GM23338 (cell line): ENCODE measurements at regions not wholly inside any gene's neighbourhood (a gene's known extent, or its start where the extent isn't known, plus 50 kb on each side); places are given as distances from the start of the nearest gene placed in this dataset.

Source experiments
- ATAC-seq: fragments of 200-7000 bp; cut with Tn5 transposase; 3 replicates; pipeline ENCODE4 v1.9.1; 2020
- DNase-seq: peaks from one replicate; pipeline ENCODE4 v3.0.0-alpha.2; 2015; ENCODE audit warnings: low spot score
- H2AFZ ChIP-seq: fragments of 200-600 bp; sonication (generic); 2 replicates; pipeline ENCODE4 v1.8.0; 2016; ENCODE audit warnings: antibody characterized with exemption, mild to moderate bottlenecking, moderate library complexity
- H3F3A ChIP-seq: fragments of 200-600 bp; sonication (generic); replicated peaks from 2 replicates; pipeline ENCODE4 v1.8.0; 2017; ENCODE audit warnings: antibody characterized with exemption, mixed run types, low read depth
- H3K27ac ChIP-seq: fragments of 200-600 bp; sonication (generic); 2 replicates; pipeline ENCODE4 v1.6.1; 2016; ENCODE audit warnings: low read depth
- H3K27me3 ChIP-seq: fragments of 200-600 bp; sonication (generic); 2 replicates; pipeline ENCODE4 v1.8.0; 2016; ENCODE audit warnings: mild to moderate bottlenecking, mixed run types, moderate library complexity; ENCODE audit not compliant: insufficient read depth
- H3K36me3 ChIP-seq: fragments of 200-600 bp; sonication (generic); 2 replicates; pipeline ENCODE4 v1.8.0; 2016; ENCODE audit warnings: mild to moderate bottlenecking; ENCODE audit not compliant: insufficient read depth
- H3K4me1 ChIP-seq: fragments of 200-600 bp; sonication (generic); 2 replicates; pipeline ENCODE4 v1.8.0; 2016; ENCODE audit warnings: mild to moderate bottlenecking, moderate library complexity; ENCODE audit not compliant: insufficient read depth
- H3K4me2 ChIP-seq: fragments of 200-600 bp; sonication (generic); 2 replicates; pipeline ENCODE4 v1.7.1; 2017; ENCODE audit warnings: mixed run types
- H3K4me3 ChIP-seq: fragments of 200-600 bp; sonication (generic); 2 replicates; pipeline ENCODE4 v1.6.1; 2016; ENCODE audit warnings: mixed run types
- H3K79me2 ChIP-seq: fragments of 200-600 bp; sonication (generic); replicated peaks from 2 replicates; pipeline ENCODE4 v1.8.0; 2017; ENCODE audit warnings: mild to moderate bottlenecking; ENCODE audit not compliant: insufficient read depth
- H3K9me2 ChIP-seq: fragments of 200-600 bp; sonication (generic); 2 replicates; pipeline ENCODE4 v1.8.0; 2017; ENCODE audit not compliant: insufficient read depth
- H4K20me1 ChIP-seq: fragments of 200-600 bp; sonication (generic); replicated peaks from 2 replicates; pipeline ENCODE4 v1.8.0; 2017; ENCODE audit warnings: mild to moderate bottlenecking; ENCODE audit not compliant: insufficient read depth
- H3K27ac Mint-ChIP-seq: 2 replicates; pipeline ENCODE4 v1.8.0; 2020; ENCODE audit warnings: inconsistent platforms, mild to moderate bottlenecking, moderate library complexity, mixed read lengths
- H3K27me3 Mint-ChIP-seq: 3 replicates; pipeline ENCODE4 v1.8.0; 2022; ENCODE audit warnings: low read depth, mild to moderate bottlenecking, moderate library complexity, mixed read lengths, inconsistent platforms; ENCODE audit not compliant: insufficient read depth, poor library complexity
- H3K36me3 Mint-ChIP-seq: 3 replicates; pipeline ENCODE4 v1.8.0; 2021; ENCODE audit warnings: low read depth, mild to moderate bottlenecking, inconsistent platforms, moderate library complexity, mixed read lengths
- H3K4me1 Mint-ChIP-seq: 3 replicates; pipeline ENCODE4 v1.8.0; 2020; ENCODE audit warnings: mild to moderate bottlenecking, inconsistent platforms, mixed read lengths
- H3K4me3 Mint-ChIP-seq: 3 replicates; pipeline ENCODE4 v1.8.0; 2021; ENCODE audit warnings: moderate library complexity, mild to moderate bottlenecking, inconsistent platforms, mixed read lengths
- H3K9me3 Mint-ChIP-seq: 3 replicates; pipeline ENCODE4 v1.8.0; 2020; ENCODE audit warnings: moderate library complexity, mild to moderate bottlenecking, inconsistent platforms, mixed read lengths
- CREB1 ChIP-seq: fragments of 250-450 bp; sonication (Bioruptor Pico); IDR thresholded peaks from 2 replicates; pipeline ENCODE4 v1.5.0; 2020; ENCODE audit warnings: low read depth, mild to moderate bottlenecking, moderate library complexity
- ETS1 ChIP-seq: IDR thresholded peaks from 2 replicates; pipeline ENCODE4 v1.6.1; 2016; ENCODE audit warnings: antibody characterized with exemption
- EZH2 ChIP-seq: fragments of 200-600 bp; sonication (generic); IDR thresholded peaks from one replicate; pipeline ENCODE4 v1.8.0; 2017; ENCODE audit warnings: antibody characterized with exemption, mild to moderate bottlenecking, low read depth; ENCODE audit not compliant: unreplicated experiment
- EZH2phosphoT487 ChIP-seq: fragments of 200-600 bp; sonication (generic); IDR thresholded peaks from one replicate; pipeline ENCODE4 v1.8.1; 2018; ENCODE audit warnings: antibody characterized with exemption; ENCODE audit not compliant: unreplicated experiment
- JUNB ChIP-seq: IDR thresholded peaks from one replicate; pipeline ENCODE4 v1.6.1; 2016; ENCODE audit warnings: antibody characterized with exemption; ENCODE audit not compliant: unreplicated experiment
- NANOG ChIP-seq: IDR thresholded peaks from 2 replicates; pipeline ENCODE4 v1.6.1; 2016; ENCODE audit warnings: antibody characterized with exemption, borderline replicate concordance
- POLR2AphosphoS5 ChIP-seq: IDR thresholded peaks from 2 replicates; pipeline ENCODE4 v1.6.1; 2016; ENCODE audit warnings: antibody characterized with exemption, low read depth
- REST ChIP-seq: IDR thresholded peaks from one replicate; pipeline ENCODE4 v1.6.1; 2018; ENCODE audit warnings: antibody characterized with exemption; ENCODE audit not compliant: unreplicated experiment
- STAT1 ChIP-seq: IDR thresholded peaks from one replicate; pipeline ENCODE4 v1.6.1; 2016; ENCODE audit warnings: antibody characterized with exemption; ENCODE audit not compliant: unreplicated experiment
- ZNF114 ChIP-seq: fragments of 250-450 bp; sonication (Bioruptor Pico); IDR thresholded peaks from 2 replicates; pipeline ENCODE4 v1.5.0; 2020; ENCODE audit warnings: mild to moderate bottlenecking, moderate library complexity
- ZNF331 ChIP-seq: fragments of 250-450 bp; sonication (Bioruptor Pico); IDR thresholded peaks from 2 replicates; pipeline ENCODE4 v1.5.0; 2020; ENCODE audit warnings: low read depth, mild to moderate bottlenecking, moderate library complexity
- TF ChIP-seq, protein P1 (sequence below), 2 experiments: fragments of 200-600 bp in 1 of 2; sonication (generic) in 1 of 2; conservative IDR thresholded peaks; 2 replicates each; pipeline versions ENCODE4 v1.5.1 to v1.6.1; 2016 to 2017; ENCODE audit warnings: antibody characterized with exemption in 2 of 2, low read depth in 2 of 2, mild to moderate bottlenecking in 2 of 2, moderate library complexity in 1 of 2

GRCh38 chr2:8138923-8139667 lies 542.8 kb upstream of the ID2 start (continued):
- no peak for TF ChIP-seq REST
- no peak for TF ChIP-seq EZH2phosphoT487
- TF ChIP-seq ZNF331 (CRISPR knock-in tag) = no peak
- no peak for TF ChIP-seq STAT1
- TF ChIP-seq, protein P1, sequence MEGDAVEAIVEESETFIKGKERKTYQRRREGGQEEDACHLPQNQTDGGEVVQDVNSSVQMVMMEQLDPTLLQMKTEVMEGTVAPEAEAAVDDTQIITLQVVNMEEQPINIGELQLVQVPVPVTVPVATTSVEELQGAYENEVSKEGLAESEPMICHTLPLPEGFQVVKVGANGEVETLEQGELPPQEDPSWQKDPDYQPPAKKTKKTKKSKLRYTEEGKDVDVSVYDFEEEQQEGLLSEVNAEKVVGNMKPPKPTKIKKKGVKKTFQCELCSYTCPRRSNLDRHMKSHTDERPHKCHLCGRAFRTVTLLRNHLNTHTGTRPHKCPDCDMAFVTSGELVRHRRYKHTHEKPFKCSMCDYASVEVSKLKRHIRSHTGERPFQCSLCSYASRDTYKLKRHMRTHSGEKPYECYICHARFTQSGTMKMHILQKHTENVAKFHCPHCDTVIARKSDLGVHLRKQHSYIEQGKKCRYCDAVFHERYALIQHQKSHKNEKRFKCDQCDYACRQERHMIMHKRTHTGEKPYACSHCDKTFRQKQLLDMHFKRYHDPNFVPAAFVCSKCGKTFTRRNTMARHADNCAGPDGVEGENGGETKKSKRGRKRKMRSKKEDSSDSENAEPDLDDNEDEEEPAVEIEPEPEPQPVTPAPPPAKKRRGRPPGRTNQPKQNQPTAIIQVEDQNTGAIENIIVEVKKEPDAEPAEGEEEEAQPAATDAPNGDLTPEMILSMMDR (conservative IDR thresholded peaks at IDR 0.05; ENCODE audit: low read depth in 2 of 2) = no peak
- no peak for TF ChIP-seq JUNB
- no peak for TF ChIP-seq POLR2AphosphoS5

DNA sequence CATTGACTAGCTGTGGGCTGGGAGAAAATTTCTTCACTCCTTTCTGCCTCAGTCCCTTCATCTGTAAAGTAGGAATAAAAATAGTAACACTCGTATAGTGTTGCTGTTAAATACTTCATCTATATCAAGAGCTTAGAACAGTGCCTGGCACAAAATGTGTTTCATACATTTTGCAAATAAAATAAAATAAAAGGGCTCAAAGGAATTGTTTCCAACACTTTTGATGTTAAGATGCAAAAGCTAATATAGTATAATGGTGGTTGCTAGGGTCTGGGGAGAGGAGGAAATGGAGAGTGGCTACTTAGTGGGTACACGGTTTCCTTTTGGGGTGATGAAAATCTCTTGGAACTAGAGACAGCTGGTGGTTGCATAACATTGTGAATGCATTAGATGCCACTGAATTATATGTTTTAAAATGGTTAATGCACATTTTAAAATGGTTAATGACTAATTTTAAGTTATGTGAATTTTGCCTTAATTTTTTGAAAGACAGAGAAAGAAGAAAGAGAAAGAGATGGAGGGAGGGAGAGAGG lies 542.1 kb upstream of the ID2 start:
- H3K9me3 Mint-ChIP-seq = no peaks in the 10 kb centered on the region
- H3K27ac ChIP-seq = no peak overlapping the region
- DNase-seq = no peak
- H3K36me3 ChIP-seq = no peaks in the 10 kb centered on the region
- no peaks in the 10 kb centered on the region for H3K79me2 ChIP-seq
- no peaks in the 10 kb centered on the region for H3K27me3 ChIP-seq
- no peak overlapping the region for H3K4me2 ChIP-seq
- H3F3A ChIP-seq = no peaks in the 10 kb centered on the region
- no peaks in the 10 kb centered on the region for H3K4me1 ChIP-seq
- no peak overlapping the region for H2AFZ ChIP-seq
- no peak overlapping the region for H3K4me3 Mint-ChIP-seq
- no peaks in the 10 kb centered on the region for H3K4me1 Mint-ChIP-seq
- no peak overlapping the region for H3K4me3 ChIP-seq
- H3K27ac Mint-ChIP-seq = no peak overlapping the region
- H3K36me3 Mint-ChIP-seq = no peaks in the 10 kb centered on the region
- no peak for ATAC-seq
- peaks cover under 1% of the 10 kb centered on the region for H3K9me2 ChIP-seq
- H4K20me1 ChIP-seq = no peaks in the 10 kb centered on the region
- H3K27me3 Mint-ChIP-seq = peaks cover 2% of the 10 kb centered on the region
- TF ChIP-seq ZNF114 (CRISPR knock-in tag) (no peak), POLR2AphosphoS5 (no peak), JUNB (no peak), STAT1 (no peak), ETS1 (no peak), EZH2phosphoT487 (no peak), NANOG (no peak), ZNF331 (CRISPR knock-in tag) (no peak), CREB1 (CRISPR knock-in tag) (no peak), EZH2 (no peak), REST (no peak)
